ENCODE measurements at regions not wholly inside any gene's neighbourhood (a gene's known extent, or its start where the extent isn't known, plus 50 kb on each side); places are given as distances from the start of the nearest gene placed in this dataset.

- TF ChIP-seq ZNF211 (tag by site-specific recombination; IDR thresholded peaks at IDR 0.05; ENCODE audit: low read depth) = no peak
- no peak for TF ChIP-seq ELK4 (IDR thresholded peaks at IDR 0.05; ENCODE audit: borderline replicate concordance, low read depth, low read length)
- no peak for TF ChIP-seq ZNF335 (tag by site-specific recombination; conservative IDR thresholded peaks at IDR 0.05)
- TF ChIP-seq MYNN (tag by site-specific recombination; IDR thresholded peaks at IDR 0.05; ENCODE audit: borderline replicate concordance) = no peak
Observed at GRCh38 chr5:13252699-13253098, 691.8 kb downstream of the DNAH5 start.
